Calu3 (cell line): ENCODE measurements at regions not wholly inside any gene's neighbourhood (a gene's known extent, or its start where the extent isn't known, plus 50 kb on each side); places are given as distances from the start of the nearest gene placed in this dataset.

ENCODE experiments used
- BruUV-seq: library from RNA; stranded (reverse); fragments of 400-500 nt; replicated peaks from 2 replicates; lab custom pipeline; 2021; lab: Mats Ljungman, UMichigan
- CTCF ChIA-PET: fragments of 300-600 bp; sonication (Branson Sonifier 250); formaldehyde crosslinking; loops from one replicate; lab custom pipeline; 2022; ENCODE audit warnings: antibody characterized with exemption; lab: Charles Lee
- DNase-seq: peaks from one replicate; pipeline ENCODE4 v3.0.0; 2022
- H3K27ac Mint-ChIP-seq: one replicate; pipeline ENCODE4 v1.8.0; 2022; ENCODE audit warnings: mixed read lengths; ENCODE audit not compliant: unreplicated experiment
- H3K27me3 Mint-ChIP-seq: one replicate; pipeline ENCODE4 v1.8.0; 2022; ENCODE audit warnings: mixed read lengths; ENCODE audit not compliant: unreplicated experiment
- H3K36me3 Mint-ChIP-seq: one replicate; pipeline ENCODE4 v1.8.0; 2022; ENCODE audit warnings: mild to moderate bottlenecking, moderate library complexity, mixed read lengths; ENCODE audit not compliant: insufficient read depth, unreplicated experiment
- H3K4me1 Mint-ChIP-seq: one replicate; pipeline ENCODE4 v1.8.0; 2022; ENCODE audit warnings: mild to moderate bottlenecking, low read depth, mixed read lengths; ENCODE audit not compliant: unreplicated experiment
- H3K4me3 Mint-ChIP-seq: one replicate; pipeline ENCODE4 v1.8.0; 2022; ENCODE audit warnings: mild to moderate bottlenecking, low read depth, moderate library complexity, mixed read lengths; ENCODE audit not compliant: unreplicated experiment
- H3K9me3 Mint-ChIP-seq: one replicate; pipeline ENCODE4 v1.8.0; 2022; ENCODE audit warnings: low read depth, mixed read lengths; ENCODE audit not compliant: unreplicated experiment
- intact Hi-C: fragments of 100-400 bp; cut with micrococcal nuclease; formaldehyde crosslinking; loops from one replicate; pipeline ENCODE4 v1.10.0; 2022; ENCODE audit not compliant: unreplicated experiment
- TF ChIP-seq, protein P1 (sequence below): fragments of 200-600 bp; IDR thresholded peaks from one replicate; pipeline ENCODE4 v1.8.0; 2022; ENCODE audit warnings: antibody characterized with exemption; ENCODE audit not compliant: unreplicated experiment

DNA sequence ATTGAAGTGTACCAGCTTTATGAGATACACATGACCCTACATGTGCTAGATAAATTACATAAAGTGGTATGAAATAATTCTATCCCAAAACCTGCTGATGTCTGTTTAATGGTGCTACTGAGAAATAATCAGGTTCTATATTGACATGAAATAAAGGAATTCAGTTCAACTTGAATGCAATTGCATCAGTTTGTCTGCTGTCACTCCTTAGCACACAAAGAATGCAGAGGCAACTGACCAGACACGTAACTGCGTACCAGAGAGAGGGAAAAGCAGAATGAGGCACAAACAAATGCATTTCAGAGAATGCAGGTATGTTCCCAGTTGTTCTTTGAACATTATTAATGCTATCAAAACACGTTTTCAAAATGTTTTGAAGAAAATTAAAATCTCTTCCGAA, 98.8 kb upstream of the AGR3 start:
- Mint-ChIP-seq H3K4me1 (peaks cover 70% of the 10 kb centered on the region), H3K27ac (no peak overlapping the region), H3K9me3 (no peaks in the 10 kb centered on the region), H3K36me3 (peaks cover 9% of the 10 kb centered on the region), H3K27me3 (no peaks in the 10 kb centered on the region), H3K4me3 (no peak overlapping the region)
- no peak for DNase-seq
- intact Hi-C loops: loop anchor here (5.0 to 10.0 kb wide), 3 partner anchors 178 to 694 kb away; partner anchors contain the start of gene AGR2
- TF ChIP-seq, protein P1, sequence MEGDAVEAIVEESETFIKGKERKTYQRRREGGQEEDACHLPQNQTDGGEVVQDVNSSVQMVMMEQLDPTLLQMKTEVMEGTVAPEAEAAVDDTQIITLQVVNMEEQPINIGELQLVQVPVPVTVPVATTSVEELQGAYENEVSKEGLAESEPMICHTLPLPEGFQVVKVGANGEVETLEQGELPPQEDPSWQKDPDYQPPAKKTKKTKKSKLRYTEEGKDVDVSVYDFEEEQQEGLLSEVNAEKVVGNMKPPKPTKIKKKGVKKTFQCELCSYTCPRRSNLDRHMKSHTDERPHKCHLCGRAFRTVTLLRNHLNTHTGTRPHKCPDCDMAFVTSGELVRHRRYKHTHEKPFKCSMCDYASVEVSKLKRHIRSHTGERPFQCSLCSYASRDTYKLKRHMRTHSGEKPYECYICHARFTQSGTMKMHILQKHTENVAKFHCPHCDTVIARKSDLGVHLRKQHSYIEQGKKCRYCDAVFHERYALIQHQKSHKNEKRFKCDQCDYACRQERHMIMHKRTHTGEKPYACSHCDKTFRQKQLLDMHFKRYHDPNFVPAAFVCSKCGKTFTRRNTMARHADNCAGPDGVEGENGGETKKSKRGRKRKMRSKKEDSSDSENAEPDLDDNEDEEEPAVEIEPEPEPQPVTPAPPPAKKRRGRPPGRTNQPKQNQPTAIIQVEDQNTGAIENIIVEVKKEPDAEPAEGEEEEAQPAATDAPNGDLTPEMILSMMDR: no peak
- CTCF ChIA-PET: interaction anchor here (1.2 to 1.3 kb wide), 2 partner anchors 89 to 331 kb away, joined by 3 read pairs; no protein-coding TSS in a partner anchor
- no TSS peak for BruUV-seq

DNA sequence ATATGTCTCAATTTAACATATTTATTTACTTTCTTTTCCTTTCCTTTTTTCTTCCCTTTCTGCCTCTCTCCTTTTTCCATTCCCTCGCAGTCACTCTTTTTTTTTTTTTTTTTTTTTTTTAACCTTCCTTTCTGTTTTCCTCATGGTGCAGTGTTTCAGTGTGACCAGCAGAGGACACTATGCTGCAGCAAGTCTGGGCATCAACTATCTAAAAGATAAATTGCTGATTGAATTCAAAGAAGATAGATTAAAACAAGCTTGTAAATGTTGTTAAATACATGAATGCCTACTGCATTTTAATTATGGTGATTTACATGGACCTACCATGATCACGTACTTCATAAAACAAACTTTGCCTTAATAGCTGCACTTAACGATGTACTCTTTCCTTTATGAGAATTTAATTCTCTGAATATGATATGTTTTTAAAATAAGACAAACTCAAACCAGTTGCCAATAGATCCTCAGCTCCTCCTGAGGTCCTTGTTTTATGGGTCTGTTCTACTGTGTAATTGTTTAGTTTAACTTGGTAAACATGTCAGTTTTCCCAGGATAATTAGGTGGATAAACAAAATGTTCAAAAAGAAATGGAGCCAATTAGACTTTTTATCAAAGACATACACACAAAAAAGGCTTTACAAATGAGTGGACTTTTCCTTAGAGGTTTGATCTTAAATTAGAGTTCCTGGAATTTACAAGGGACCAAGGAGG, 101.0 kb upstream of the AGR3 start:
- peaks cover 13% of the 10 kb centered on the region for H3K36me3 Mint-ChIP-seq
- peak; percentile 52 for DNase-seq
- CTCF ChIA-PET: interaction anchor here (0.6 to 2.4 kb wide), 47 partner anchors 14 to 1336 kb away, joined by 3 to 33 read pairs (median 6); no protein-coding TSS in a partner anchor
- intact Hi-C loops: loop anchor here (1.0 to 10.0 kb wide), 6 partner anchors 50 to 692 kb away; partner anchors contain the start of gene AGR2
- H3K4me3 Mint-ChIP-seq: peak overlapping the region; percentile 15
- peaks cover 75% of the 10 kb centered on the region for H3K4me1 Mint-ChIP-seq
- TF ChIP-seq, protein P1: peak; percentile 88
- no TSS peak for BruUV-seq
- H3K27ac Mint-ChIP-seq: peak overlapping the region; percentile 13
- H3K9me3 Mint-ChIP-seq: no peaks in the 10 kb centered on the region
- H3K27me3 Mint-ChIP-seq: no peaks in the 10 kb centered on the region

DNA sequence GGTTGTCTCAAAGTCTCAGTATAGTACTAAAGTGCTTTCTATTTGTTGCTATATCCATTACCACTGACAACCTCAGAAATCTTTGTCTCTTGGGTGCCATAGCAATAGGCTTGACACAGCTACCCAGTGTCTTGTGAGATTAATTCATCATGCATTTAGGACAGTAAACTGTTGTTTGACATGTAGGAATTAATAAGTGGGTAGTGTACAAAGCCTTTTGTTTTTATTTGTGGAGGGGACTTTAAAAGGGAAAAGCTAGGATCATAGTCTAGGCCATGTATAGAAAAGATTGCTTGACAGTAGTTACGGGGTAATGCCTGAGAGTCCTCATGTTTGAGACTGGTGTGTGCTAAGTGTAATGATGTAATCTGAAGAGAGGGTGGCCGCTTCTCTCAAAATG, 102.6 kb upstream of the AGR3 start:
- Mint-ChIP-seq H3K4me3 (peak overlapping the region; percentile 31), H3K27ac (peak overlapping the region; percentile 13), H3K27me3 (no peaks in the 10 kb centered on the region), H3K4me1 (peaks cover 79% of the 10 kb centered on the region), H3K9me3 (no peaks in the 10 kb centered on the region), H3K36me3 (peaks cover 13% of the 10 kb centered on the region)
- TF ChIP-seq, protein P1: no peak
- DNase-seq: peak; percentile 18
- BruUV-seq: no TSS peak
- intact Hi-C loops: loop anchor here (1.0 to 10.0 kb wide), 6 partner anchors 146 to 690 kb away; partner anchors contain the start of gene AGR2
- CTCF ChIA-PET: interaction anchor here (1.1 to 2.4 kb wide), 5 partner anchors 48 to 321 kb away, joined by 4 to 29 read pairs (median 17); no protein-coding TSS in a partner anchor

DNA sequence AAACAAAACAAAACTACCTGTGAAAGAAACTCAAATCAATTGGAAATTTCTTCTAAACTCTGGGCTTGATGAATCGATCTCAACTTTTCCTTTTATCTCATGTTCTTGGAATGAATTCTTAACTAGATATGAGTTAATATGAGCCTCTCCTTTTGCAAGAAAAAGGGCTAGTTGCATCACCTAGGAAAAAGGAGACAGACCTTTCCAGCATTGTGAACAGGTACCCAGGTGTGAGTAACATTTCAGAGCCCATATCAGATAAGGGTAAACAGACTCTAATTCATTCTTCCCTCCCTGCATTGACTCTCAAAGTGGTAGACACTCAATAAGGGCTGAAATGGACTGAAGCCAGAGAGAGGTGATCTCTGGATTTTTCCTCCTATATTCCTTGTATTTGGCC, 103.8 kb upstream of the AGR3 start:
- H3K4me3 Mint-ChIP-seq: peak overlapping the region; percentile 54
- peaks cover 79% of the 10 kb centered on the region for H3K4me1 Mint-ChIP-seq
- TF ChIP-seq, protein P1: no peak
- peaks cover 21% of the 10 kb centered on the region for H3K36me3 Mint-ChIP-seq
- peak overlapping the region; percentile 100 for H3K27ac Mint-ChIP-seq
- H3K27me3 Mint-ChIP-seq: no peaks in the 10 kb centered on the region
- no peaks in the 10 kb centered on the region for H3K9me3 Mint-ChIP-seq
- intact Hi-C loops: loop anchor here (2.0 to 10.0 kb wide), 4 partner anchors 145 to 689 kb away; no protein-coding TSS in a partner anchor
- CTCF ChIA-PET: interaction anchor here (1.0 kb wide), 1 partner anchor 46 kb away, joined by 3 read pairs; no protein-coding TSS in a partner anchor
- BruUV-seq: no TSS peak
- DNase-seq: peak; percentile 70
